ENCODE measurements at regions not wholly inside any gene's neighbourhood (a gene's known extent, or its start where the extent isn't known, plus 50 kb on each side); places are given as distances from the start of the nearest gene placed in this dataset.
A peak's percentile ranks its signal among the peaks of the same experiment; 100 is the strongest.

- DNase-seq (ENCODE audit: low spot score) = no peak
- TF ChIP-seq ZBTB33 (IDR thresholded peaks at IDR 0.05) = no peak
- TF ChIP-seq HNF4A (conservative IDR thresholded peaks at IDR 0.05) = peak in 1 of 2 donors; percentile 3
- TF ChIP-seq SP1 (IDR thresholded peaks at IDR 0.05) = no peak
- Histone ChIP-seq H3K4me1 (ENCODE audit: control insufficient read depth in 4 of 4, insufficient read depth in 4 of 4, low read length in 3 of 4) (peaks cover 2 to 21% (median 14%) of the 10 kb centered on the region in 4 donors), H3K27ac (ENCODE audit: low read depth in 1 of 2, low read length in 2 of 2) (no peak overlapping the region), H3K9ac (ENCODE audit: low read depth in 1 of 2, low read length in 2 of 2) (no peak overlapping the region), H3K27me3 (ENCODE audit: control insufficient read depth in 4 of 4, insufficient read depth in 4 of 4, low read length in 3 of 4) (no peaks in the 10 kb centered on the region), H3K9me3 (ENCODE audit: control insufficient read depth in 4 of 4, low read length in 3 of 4) (no peaks in the 10 kb centered on the region), H3K36me3 (ENCODE audit: control insufficient read depth in 4 of 4, insufficient read depth in 3 of 4, low read depth in 1 of 4, low read length in 3 of 4) (no peaks in the 10 kb centered on the region), H3K4me3 (ENCODE audit: low read depth in 1 of 3, low read length in 3 of 3) (no peak overlapping the region)
- 86% methylated on average over 1 of the region's 1 CpG for WGBS
These were observed 54.9 kb upstream of the NT5E start for GRCh38 chr6:85394853-85395538.

DNA sequence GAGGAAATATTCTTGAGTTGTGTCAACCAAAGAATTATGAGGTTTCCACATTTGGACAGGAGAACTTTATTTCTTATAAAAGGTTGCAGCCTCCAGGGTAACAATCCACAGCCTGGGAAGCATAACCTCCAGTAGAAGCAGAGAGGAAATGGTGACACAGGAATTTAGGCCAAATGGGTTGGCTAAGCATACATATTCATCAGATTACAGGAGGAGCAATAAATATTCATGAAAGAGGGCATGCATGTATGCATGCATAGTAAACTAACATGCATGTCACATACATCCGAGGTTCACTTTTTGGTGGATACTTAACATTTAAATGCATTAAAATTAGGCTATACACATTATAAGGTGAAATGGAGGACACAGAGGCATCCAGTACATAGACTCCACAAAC, 55.7 kb upstream of the NT5E start:
- H3K27ac ChIP-seq (ENCODE audit: low read depth in 1 of 2, low read length in 2 of 2) = no peak overlapping the region
- no peak overlapping the region for H3K4me3 ChIP-seq (ENCODE audit: low read depth in 1 of 3, low read length in 3 of 3)
- DNase-seq (ENCODE audit: low spot score) = no peak
- TF ChIP-seq TAF1 (conservative IDR thresholded peaks at IDR 0.05) (no peak), RAD21 (IDR thresholded peaks at IDR 0.05) (no peak), ZBTB33 (IDR thresholded peaks at IDR 0.05) (no peak), YY1 (IDR thresholded peaks at IDR 0.05) (no peak), SP1 (IDR thresholded peaks at IDR 0.05) (no peak), JUND (IDR thresholded peaks at IDR 0.05) (no peak), FOXA2 (IDR thresholded peaks at IDR 0.05) (no peak), NR2F2 (IDR thresholded peaks at IDR 0.05) (no peak), FOXA1 (IDR thresholded peaks at IDR 0.05) (no peak), REST (IDR thresholded peaks at IDR 0.05) (no peak), RXRA (IDR thresholded peaks at IDR 0.05) (no peak), EGR1 (IDR thresholded peaks at IDR 0.05; ENCODE audit: low read depth in 2 of 2) (no peak)
- TF ChIP-seq, protein P1, sequence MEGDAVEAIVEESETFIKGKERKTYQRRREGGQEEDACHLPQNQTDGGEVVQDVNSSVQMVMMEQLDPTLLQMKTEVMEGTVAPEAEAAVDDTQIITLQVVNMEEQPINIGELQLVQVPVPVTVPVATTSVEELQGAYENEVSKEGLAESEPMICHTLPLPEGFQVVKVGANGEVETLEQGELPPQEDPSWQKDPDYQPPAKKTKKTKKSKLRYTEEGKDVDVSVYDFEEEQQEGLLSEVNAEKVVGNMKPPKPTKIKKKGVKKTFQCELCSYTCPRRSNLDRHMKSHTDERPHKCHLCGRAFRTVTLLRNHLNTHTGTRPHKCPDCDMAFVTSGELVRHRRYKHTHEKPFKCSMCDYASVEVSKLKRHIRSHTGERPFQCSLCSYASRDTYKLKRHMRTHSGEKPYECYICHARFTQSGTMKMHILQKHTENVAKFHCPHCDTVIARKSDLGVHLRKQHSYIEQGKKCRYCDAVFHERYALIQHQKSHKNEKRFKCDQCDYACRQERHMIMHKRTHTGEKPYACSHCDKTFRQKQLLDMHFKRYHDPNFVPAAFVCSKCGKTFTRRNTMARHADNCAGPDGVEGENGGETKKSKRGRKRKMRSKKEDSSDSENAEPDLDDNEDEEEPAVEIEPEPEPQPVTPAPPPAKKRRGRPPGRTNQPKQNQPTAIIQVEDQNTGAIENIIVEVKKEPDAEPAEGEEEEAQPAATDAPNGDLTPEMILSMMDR (IDR thresholded peaks at IDR 0.05; ENCODE audit: low read depth, low read length, missing input control) = no peak
- TF ChIP-seq, protein P2, sequence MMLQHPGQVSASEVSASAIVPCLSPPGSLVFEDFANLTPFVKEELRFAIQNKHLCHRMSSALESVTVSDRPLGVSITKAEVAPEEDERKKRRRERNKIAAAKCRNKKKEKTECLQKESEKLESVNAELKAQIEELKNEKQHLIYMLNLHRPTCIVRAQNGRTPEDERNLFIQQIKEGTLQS (IDR thresholded peaks at IDR 0.05) = no peak
- peaks cover 2 to 27% (median 18%) of the 10 kb centered on the region in 4 donors for H3K4me1 ChIP-seq (ENCODE audit: control insufficient read depth in 4 of 4, insufficient read depth in 4 of 4, low read length in 3 of 4)
- no peaks in the 10 kb centered on the region for H3K36me3 ChIP-seq (ENCODE audit: control insufficient read depth in 4 of 4, insufficient read depth in 3 of 4, low read depth in 1 of 4, low read length in 3 of 4)
- no peak overlapping the region for H3K9ac ChIP-seq (ENCODE audit: low read depth in 1 of 2, low read length in 2 of 2)
- no peaks in the 10 kb centered on the region for H3K9me3 ChIP-seq (ENCODE audit: control insufficient read depth in 4 of 4, low read length in 3 of 4)
- WGBS = 97% methylated on average over 1 of the region's 1 CpG
- H3K27me3 ChIP-seq (ENCODE audit: control insufficient read depth in 4 of 4, insufficient read depth in 4 of 4, low read length in 3 of 4) = no peaks in the 10 kb centered on the region
